Lower leg skin (tissue), 3 donors: ENCODE measurements at regions not wholly inside any gene's neighbourhood (a gene's known extent, or its start where the extent isn't known, plus 50 kb on each side); places are given as distances from the start of the nearest gene placed in this dataset.

ENCODE experiments used
- POLR2A ChIP-seq, 2 donors: fragments of 450-650 bp; IDR thresholded peaks; one replicate each; pipeline ENCODE4 v1.6.1; 2016 to 2017; ENCODE audit warnings: antibody characterized with exemption in 2 of 2, mild to moderate bottlenecking in 1 of 2, moderate library complexity in 1 of 2
- TF ChIP-seq, protein P1 (sequence below), 3 donors: fragments of 450-650 bp; IDR thresholded peaks; one replicate each; pipeline ENCODE4 v1.5.1; 2016; ENCODE audit warnings: antibody characterized with exemption in 3 of 3, mild to moderate bottlenecking in 3 of 3, moderate library complexity in 2 of 3

DNA sequence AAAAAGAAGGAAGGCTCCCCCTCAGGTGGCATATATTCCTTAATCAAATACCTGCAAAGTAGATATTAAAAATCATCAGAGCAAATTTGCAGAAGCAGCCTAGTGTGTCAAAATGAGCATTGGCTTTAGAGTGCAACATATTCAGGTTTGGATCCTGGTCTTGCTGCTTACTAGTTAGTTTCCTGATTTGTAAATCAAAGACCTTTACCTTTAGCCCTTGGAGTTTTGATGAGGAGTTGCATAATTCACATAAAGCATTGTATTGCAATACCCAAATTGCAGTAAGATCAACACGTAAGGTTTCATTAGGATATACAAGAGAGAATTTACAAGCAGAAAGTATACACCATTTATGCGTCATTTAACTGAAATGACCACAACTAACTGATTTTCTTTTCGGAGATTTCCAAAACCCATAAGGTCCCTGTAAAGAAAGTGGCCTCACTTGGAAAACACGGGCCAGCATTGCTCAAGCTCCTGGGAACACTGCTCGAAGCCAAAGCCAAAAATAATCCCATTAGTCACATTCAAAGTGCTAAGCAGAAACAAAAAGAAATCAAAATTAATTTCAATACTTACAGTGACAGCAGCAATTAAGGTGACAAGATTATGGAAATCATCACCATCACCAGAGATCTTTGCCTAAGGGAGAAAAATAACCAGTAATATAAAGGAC is 415.9 kb upstream of the ERCC4 start:
- TF ChIP-seq, protein P1, sequence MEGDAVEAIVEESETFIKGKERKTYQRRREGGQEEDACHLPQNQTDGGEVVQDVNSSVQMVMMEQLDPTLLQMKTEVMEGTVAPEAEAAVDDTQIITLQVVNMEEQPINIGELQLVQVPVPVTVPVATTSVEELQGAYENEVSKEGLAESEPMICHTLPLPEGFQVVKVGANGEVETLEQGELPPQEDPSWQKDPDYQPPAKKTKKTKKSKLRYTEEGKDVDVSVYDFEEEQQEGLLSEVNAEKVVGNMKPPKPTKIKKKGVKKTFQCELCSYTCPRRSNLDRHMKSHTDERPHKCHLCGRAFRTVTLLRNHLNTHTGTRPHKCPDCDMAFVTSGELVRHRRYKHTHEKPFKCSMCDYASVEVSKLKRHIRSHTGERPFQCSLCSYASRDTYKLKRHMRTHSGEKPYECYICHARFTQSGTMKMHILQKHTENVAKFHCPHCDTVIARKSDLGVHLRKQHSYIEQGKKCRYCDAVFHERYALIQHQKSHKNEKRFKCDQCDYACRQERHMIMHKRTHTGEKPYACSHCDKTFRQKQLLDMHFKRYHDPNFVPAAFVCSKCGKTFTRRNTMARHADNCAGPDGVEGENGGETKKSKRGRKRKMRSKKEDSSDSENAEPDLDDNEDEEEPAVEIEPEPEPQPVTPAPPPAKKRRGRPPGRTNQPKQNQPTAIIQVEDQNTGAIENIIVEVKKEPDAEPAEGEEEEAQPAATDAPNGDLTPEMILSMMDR (IDR thresholded peaks at IDR 0.05) = no peak
- no peak for TF ChIP-seq POLR2A (IDR thresholded peaks at IDR 0.05)
